ENCODE measurements at regions not wholly inside any gene's neighbourhood (a gene's known extent, or its start where the extent isn't known, plus 50 kb on each side); places are given as distances from the start of the nearest gene placed in this dataset.

DNA sequence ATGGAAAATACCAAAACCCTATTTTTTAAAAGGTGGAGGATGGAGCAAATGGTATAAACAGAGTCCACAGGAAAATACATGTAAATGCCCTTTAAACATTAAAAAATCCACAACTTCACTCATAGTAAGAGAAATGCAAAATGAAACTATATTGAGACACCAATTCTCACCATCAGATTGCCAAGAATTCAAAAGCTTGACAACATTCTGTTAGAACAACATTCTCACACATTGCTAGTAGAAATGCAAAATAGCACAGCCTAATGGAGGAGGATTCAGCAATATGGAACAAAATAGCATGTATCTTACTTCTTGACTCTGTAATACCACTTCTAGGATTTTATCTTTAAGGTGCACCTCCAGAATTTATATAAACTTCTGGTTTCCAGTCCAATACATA lies 351.8 kb downstream of the NXPE2 start:
- no peaks in the 10 kb centered on the region for H3K27me3 ChIP-seq
- H3K9me3 ChIP-seq (replicated peaks in 1 of 3) = no peaks in the 10 kb centered on the region
- intact Hi-C loops (cut with DNase I) = no loop called here
- DNase-seq = no peak
- no peak overlapping the region for H3K27ac ChIP-seq
- TF ChIP-seq POLR2A (IDR thresholded peaks at IDR 0.05) = no peak
- TF ChIP-seq, protein P1, sequence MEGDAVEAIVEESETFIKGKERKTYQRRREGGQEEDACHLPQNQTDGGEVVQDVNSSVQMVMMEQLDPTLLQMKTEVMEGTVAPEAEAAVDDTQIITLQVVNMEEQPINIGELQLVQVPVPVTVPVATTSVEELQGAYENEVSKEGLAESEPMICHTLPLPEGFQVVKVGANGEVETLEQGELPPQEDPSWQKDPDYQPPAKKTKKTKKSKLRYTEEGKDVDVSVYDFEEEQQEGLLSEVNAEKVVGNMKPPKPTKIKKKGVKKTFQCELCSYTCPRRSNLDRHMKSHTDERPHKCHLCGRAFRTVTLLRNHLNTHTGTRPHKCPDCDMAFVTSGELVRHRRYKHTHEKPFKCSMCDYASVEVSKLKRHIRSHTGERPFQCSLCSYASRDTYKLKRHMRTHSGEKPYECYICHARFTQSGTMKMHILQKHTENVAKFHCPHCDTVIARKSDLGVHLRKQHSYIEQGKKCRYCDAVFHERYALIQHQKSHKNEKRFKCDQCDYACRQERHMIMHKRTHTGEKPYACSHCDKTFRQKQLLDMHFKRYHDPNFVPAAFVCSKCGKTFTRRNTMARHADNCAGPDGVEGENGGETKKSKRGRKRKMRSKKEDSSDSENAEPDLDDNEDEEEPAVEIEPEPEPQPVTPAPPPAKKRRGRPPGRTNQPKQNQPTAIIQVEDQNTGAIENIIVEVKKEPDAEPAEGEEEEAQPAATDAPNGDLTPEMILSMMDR (IDR thresholded peaks at IDR 0.05) = no peak
- H3K36me3 ChIP-seq (replicated peaks in 1 of 2) = no peaks in the 10 kb centered on the region
- no peak overlapping the region for H3K4me3 ChIP-seq
- no peaks in the 10 kb centered on the region for H3K4me1 ChIP-seq (replicated peaks in 1 of 2)

- no peaks in the 10 kb centered on the region for H3K4me1 ChIP-seq (replicated peaks in 1 of 2)
- intact Hi-C loops (cut with DNase I) = no loop called here
- H3K27me3 ChIP-seq = no peaks in the 10 kb centered on the region
- WGBS, 4 donors = 81 to 90% (median 84%) methylated on average over 7 of the region's 7 CpGs
- H3K9me3 ChIP-seq (replicated peaks in 1 of 3) = no peaks in the 10 kb centered on the region
- H3K4me3 ChIP-seq = no peak overlapping the region
- no peak overlapping the region for H3K27ac ChIP-seq
- no peaks in the 10 kb centered on the region for H3K36me3 ChIP-seq (replicated peaks in 1 of 2)
- no peak for TF ChIP-seq POLR2A (IDR thresholded peaks at IDR 0.05)
- TF ChIP-seq, protein P1 (IDR thresholded peaks at IDR 0.05) = no peak
- no peak for DNase-seq
These were observed 358.3 kb downstream of the NXPE2 start for GRCh38 chr11:115036406-115037180.

DNA sequence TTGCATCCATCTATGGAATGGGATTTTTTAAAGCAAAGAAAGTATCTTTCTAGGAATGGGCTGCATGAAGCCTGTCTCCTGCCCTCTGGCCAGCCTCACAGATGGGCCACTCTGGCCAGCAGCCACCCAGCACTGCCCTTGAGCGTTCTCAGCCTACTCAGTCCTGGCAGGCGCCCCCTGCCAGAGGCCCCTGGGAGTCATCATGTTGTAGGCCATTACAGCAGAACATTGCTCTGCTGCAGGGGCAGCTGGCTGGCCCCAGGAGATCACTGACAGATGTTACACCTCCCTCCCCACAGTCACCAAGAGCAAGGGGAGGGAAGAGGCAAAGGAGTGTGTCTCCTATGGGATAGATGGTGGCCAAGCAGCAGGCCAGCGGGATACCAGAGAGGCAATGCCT lies 363.7 kb downstream of the NXPE2 start:
- intact Hi-C loops (cut with DNase I) = no loop called here
- Histone ChIP-seq H3K27ac (no peak overlapping the region), H3K4me1 (replicated peaks in 1 of 2) (no peaks in the 10 kb centered on the region), H3K27me3 (no peaks in the 10 kb centered on the region), H3K9me3 (replicated peaks in 1 of 3) (no peaks in the 10 kb centered on the region), H3K4me3 (no peak overlapping the region), H3K36me3 (replicated peaks in 1 of 2) (no peaks in the 10 kb centered on the region)
- peak in 1 of 7 donors; percentile 3 for DNase-seq
- WGBS, 4 donors = 57 to 80% (median 69%) methylated on average over 2 to 3 of the region's 3 CpGs
- TF ChIP-seq POLR2A (IDR thresholded peaks at IDR 0.05) = no peak
- TF ChIP-seq, protein P1 (IDR thresholded peaks at IDR 0.05) = no peak

DNA sequence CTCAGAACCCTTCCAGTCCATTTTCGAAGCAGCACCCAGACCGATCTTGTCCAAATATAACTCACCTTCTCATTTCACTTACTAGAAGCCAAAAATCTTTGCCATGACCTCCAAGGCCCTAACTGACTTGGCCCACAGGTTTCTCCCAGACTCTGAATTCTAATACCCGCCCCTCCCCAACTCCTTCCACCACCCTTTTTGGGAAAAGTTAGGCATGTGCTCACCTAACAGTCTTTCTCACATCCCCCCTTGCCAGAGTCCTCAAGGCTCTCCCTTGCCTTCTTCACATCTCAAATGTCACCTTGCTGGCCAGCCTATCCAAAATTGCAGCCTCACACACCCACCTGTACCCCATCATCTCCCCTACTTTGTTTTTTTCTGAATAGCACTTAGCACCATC lies 369.3 kb downstream of the NXPE2 start:
- intact Hi-C loops (cut with DNase I) = no loop called here
- TF ChIP-seq, protein P1 (IDR thresholded peaks at IDR 0.05) = no peak
- no peak for TF ChIP-seq POLR2A (IDR thresholded peaks at IDR 0.05)
- no peaks in the 10 kb centered on the region for H3K36me3 ChIP-seq (replicated peaks in 1 of 2)
- H3K27ac ChIP-seq = no peak overlapping the region
- no peak overlapping the region for H3K4me3 ChIP-seq
- H3K4me1 ChIP-seq (replicated peaks in 1 of 2) = no peaks in the 10 kb centered on the region
- 93 to 99% (median 95%) methylated on average over 3 of the region's 3 CpGs for WGBS, 4 donors
- H3K27me3 ChIP-seq = no peaks in the 10 kb centered on the region
- no peaks in the 10 kb centered on the region for H3K9me3 ChIP-seq (replicated peaks in 1 of 3)
- no peak for DNase-seq

Measured in adrenal gland (tissue), 9 donors.